NCI-H1417 treated with DMSO at 0.1 percent for 48 hours (cell line): ENCODE measurements at regions not wholly inside any gene's neighbourhood (a gene's known extent, or its start where the extent isn't known, plus 50 kb on each side); places are given as distances from the start of the nearest gene placed in this dataset.
"Not testable (repeated sequence)": the region's sequence is repeated elsewhere in the genome, so short reads cannot be mapped to it uniquely, and the experiment has no call there.

Source experiments
- DNase-seq: peaks from one replicate; lab custom pipeline; 2025; lab: John Stamatoyannopoulos, UW

DNA sequence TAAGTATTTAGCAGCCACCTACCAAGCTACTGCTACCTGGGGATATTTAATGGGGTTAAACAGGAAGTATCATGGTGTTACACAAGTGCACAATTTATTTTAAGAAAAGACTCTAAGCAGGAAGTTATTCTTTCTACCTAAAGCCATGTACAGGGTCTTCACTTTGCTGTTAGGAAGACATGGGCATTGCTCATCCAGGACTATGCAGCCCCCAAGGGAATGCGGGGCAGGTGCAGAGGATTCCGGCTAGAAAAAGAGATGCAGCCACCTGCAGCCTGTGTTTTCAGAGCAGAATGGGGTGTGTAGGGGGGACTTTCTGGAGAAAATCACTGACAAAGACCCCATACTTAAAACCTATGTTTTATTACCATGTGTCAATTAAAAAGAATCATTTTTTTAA lies 399.1 kb upstream of the NOX3 start:
- DNase-seq: no peak

- no peak for DNase-seq
Measured at GRCh38 chr6:155853011-155853410, 397.4 kb upstream of the NOX3 start.

DNA sequence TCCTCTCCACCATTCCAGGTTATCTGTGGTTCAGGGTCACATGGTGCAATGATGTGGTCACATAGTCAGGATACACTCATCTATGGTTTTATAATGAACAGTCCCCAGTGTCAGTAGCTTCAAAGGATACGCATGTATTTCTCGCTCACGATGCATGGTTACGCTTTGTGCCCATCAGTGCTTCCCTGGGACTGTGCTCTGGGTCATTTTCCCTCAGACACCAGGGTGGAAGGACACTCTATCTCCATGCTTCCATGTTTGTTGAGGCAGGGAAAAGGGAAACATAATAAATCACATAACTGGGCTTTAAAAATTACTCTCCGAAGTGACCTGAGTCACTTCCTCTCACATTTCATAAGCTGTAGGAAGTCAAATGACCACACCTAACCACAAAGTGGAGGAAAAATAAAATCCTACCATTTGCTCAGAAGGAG lies 394.8 kb upstream of the NOX3 start:
- no peak for DNase-seq

DNA sequence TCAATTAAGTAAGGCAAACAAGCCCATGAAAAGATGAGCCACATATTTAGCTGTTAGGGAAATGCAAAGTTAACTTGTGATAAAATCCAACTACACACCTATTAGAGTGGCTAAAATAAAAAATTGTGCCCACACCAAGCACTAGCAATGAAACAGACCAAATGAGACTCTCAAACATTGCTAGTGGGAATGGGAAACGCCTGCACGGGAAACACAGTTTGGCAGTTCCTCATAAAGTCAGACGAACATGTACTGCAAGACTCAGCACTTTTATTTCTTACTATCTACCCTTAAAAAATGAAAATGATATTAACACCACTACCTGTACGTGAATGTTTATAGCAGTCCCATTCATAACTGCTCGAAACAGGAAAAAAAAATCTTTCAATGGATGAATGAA lies 392.1 kb upstream of the NOX3 start:
- DNase-seq: no peak

DNA sequence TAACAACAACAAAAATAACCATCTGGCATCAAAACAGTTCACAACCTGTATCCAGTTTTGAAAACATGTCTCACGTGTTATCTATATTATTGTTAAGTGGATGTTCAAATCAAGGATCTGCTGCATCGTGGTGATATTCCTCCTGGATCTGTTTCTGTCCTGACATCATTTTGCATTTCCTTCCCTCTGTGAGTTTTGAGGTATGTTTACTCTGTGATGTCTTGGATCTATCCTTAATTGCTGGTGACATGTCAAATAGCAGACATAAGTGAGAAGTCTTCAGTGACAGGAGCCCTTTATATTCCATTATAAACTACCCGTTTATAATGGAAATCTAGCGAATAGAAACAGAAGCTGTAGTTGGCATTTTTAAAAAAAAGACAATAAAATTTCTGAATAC lies 381.8 kb upstream of the NOX3 start:
- no peak for DNase-seq

- DNase-seq: no peak
Measured at GRCh38 chr6:155832596-155832995, 377.0 kb upstream of the NOX3 start.

DNA sequence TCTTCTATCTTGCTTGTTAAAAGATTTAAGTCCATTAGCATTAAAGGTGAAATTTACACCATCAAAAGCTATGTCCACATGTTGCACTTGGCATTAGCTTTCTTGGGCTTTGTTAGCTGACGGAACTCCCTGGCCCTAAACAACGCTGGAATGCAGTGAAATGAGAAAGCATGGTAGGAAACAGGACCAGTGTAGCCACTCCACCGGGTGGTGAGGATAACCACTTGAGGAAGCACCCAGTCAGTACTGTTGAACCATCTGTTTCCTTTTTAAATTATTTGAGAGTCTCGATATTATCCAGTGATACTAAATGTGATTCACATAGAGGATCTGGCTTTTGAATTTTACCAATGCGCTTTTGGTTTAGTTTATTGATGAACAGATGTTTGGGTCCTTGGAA lies 374.9 kb upstream of the NOX3 start:
- no peak for DNase-seq

DNA sequence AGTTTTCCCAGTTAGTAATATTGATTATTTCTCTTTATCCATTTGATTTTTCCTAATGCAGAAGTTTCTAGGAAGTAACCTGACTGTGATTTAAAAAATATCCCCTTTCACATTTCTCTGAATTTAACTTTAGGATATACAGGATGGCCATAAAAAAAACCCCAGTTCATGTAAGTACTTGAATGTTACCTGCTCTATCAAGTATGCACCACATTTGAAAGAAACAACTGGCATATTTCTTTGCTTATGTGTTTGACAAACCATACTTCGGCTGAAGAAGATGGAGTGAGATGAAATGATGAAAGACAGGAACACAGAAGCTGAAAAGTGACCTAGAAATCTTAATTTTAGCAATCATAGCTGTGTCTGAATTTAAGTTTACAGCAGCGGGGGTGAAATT lies 374.0 kb upstream of the NOX3 start:
- DNase-seq: no peak

- DNase-seq: no peak
Measured at GRCh38 chr6:155828989-155829388, 373.4 kb upstream of the NOX3 start.

GRCh38 chr6:155818698-155819097 lies 363.1 kb upstream of the NOX3 start:
- DNase-seq: no peak

GRCh38 chr6:155813548-155813947 lies 357.9 kb upstream of the NOX3 start:
- no peak for DNase-seq

DNA sequence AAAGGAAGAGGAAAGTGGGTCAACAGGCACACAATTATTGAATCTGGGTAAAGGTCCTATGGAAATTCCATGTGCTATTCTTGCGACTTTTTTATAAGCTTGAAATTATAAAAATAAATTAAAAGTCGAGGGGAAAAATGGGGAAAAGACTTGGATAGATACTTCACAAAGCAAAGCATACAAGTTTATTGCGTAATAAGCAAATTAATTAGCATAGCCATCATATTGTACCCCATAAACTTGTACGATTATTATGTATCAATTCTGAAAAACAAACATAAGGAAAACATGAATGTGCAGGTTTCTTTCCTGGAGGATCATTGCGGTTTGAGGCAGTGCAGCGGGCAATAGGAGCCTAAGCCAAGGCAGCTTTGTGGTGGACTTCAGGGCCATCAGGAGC lies 351.6 kb upstream of the NOX3 start:
- DNase-seq: no peak

- no peak for DNase-seq
Measured at GRCh38 chr6:155801046-155801445, 345.4 kb upstream of the NOX3 start.

- DNase-seq: not testable (repeated sequence)
Measured at GRCh38 chr6:155798876-155799275, 343.2 kb upstream of the NOX3 start.

DNA sequence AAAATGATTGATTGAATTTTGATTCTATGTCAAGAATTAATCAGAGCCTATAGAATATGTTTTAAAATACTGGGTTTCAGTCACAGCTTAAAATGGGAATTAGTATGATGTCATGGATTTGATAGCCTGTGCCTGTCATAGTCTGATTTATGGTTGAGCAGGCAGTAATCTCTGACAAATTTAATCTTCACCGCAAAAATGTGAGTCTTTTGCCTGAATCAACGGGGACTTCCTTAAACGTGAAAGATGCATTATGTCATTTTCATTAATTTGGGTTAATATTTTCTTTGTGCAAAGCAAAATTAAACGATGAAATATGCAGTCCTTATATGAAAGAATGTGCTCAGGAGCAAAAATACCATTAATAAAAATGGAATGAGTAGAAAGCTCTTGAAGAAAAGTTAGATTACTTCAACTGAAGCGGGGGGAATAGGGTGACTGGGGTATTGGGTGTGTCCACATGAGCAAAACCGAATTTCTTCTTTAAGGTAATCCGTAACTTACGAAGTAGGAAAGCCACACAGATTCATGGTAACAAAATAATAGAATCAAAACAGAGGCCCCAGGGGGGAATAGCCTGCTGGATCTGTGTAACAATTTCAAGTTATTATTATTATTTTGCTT lies 339.6 kb upstream of the NOX3 start:
- DNase-seq: no peak

- no peak for DNase-seq
Measured at GRCh38 chr6:155791891-155792290, 336.3 kb upstream of the NOX3 start.

- no peak for DNase-seq
Measured at GRCh38 chr6:155791186-155791585, 335.5 kb upstream of the NOX3 start.

DNA sequence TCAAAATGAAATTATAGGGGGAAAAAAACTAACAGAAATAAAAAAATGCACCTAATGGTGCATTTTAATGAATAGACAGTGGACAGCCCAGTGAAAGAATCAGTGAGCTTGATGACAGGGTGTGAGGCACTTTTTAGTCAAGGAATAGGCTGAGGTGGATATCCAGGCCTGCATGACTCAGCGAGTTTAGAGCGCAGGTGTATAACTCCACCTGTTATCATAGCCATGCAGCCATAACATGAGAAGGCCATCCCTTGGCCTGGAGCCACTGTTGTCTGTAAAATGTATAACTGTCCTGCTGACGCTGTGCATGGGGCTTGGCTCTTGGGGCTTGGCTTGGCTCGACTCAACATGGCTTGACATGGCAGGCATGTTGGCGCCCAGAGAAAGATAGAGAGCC lies 331.5 kb upstream of the NOX3 start:
- no peak for DNase-seq

- DNase-seq: no peak
Measured at GRCh38 chr6:155786528-155786927, 330.9 kb upstream of the NOX3 start.

GRCh38 chr6:155782739-155783459 lies 327.3 kb upstream of the NOX3 start:
- no peak for DNase-seq

GRCh38 chr6:155782320-155782731 lies 326.7 kb upstream of the NOX3 start:
- DNase-seq: no peak

DNA sequence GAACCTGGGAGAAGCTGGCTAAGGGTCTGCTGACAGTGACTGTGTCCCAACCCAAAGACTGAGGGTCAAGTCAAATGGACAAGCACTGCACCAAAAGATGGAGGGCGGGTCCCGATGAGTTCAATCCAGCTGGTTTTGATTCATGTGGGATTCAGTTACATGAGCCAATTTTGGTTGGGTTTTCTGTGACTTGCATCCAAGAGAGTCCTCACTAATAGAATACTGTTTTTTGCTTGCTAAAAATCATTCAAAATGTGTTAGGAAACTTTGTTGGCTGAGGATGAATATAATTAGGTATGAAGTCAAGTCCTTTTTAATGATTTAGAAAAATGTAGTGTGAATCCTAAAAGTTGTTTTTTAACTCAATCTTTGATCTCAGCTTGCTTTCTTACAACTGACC lies 323.8 kb upstream of the NOX3 start:
- DNase-seq: no peak

DNA sequence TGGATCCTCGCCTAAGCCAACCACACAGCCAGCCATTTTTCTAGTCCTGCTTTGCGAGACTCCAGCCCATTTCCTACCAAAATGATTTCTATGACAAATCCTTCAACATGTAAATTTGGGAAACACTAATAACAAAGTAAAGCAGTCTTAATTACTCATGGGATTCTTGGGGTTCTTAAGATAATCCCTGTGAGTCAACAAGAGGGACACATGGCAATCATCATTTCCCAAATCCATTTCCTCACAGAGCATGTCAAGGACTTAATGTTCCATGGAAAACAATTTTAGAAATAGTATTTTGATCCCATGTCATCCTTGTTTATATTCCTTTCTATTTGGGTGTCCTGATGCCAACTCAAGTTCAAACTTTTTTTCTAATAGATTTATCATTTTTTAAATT lies 322.7 kb upstream of the NOX3 start:
- DNase-seq: no peak

DNA sequence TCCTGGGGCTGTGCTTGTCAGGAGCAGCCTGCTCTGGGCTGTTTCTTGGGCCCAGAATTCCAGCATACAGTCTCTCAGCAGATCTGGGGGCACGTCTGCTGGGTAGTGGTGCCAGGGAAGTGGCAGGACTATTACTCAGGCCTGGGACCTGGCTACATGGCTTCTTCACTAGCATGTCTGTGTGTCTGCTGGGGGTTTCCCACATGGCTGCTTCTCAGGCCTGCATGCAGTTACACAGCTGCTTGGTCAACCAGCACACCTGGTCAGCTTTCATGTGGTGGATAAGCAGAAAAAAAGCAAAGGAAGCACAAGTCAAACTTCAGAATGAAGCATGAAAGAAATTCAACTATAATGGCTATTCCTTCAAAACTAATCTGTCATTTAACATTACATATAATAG lies 316.2 kb upstream of the NOX3 start:
- no peak for DNase-seq
